ENCODE measurements at regions not wholly inside any gene's neighbourhood (a gene's known extent, or its start where the extent isn't known, plus 50 kb on each side); places are given as distances from the start of the nearest gene placed in this dataset.
"Not testable (repeated sequence)": the region's sequence is repeated elsewhere in the genome, so short reads cannot be mapped to it uniquely, and the experiment has no call there.

DNA sequence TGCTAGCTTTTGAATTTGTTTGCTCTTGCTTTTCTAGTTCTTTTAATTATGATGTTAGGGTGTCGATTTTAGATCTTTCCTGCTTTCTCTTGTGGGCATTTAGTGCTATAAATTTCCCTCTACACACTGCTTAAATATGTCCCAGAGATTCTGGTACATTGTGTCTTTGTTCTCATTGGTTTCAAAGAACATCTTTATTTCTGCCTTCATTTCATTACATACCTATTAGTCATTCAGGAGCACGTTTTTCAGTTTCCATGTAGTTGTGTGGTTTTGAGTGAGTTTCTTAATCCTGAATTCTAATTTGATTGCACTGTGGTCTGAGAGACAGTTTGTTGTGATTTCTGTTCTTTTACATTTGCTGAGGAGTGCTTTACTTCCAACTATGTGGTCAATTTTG lies 51.2 kb upstream of the MB21D2 start:
- DNase-seq; H3K4me1 Mint-ChIP-seq (ENCODE audit: low read depth); H3K27me3 Mint-ChIP-seq; H3K36me3 Mint-ChIP-seq; H3K4me3 Mint-ChIP-seq; CTCF ChIA-PET; intact Hi-C loops (cut with micrococcal nuclease); H3K27ac Mint-ChIP-seq; POLR2A ChIA-PET; H3K9me3 Mint-ChIP-seq: not testable (repeated sequence)

DNA sequence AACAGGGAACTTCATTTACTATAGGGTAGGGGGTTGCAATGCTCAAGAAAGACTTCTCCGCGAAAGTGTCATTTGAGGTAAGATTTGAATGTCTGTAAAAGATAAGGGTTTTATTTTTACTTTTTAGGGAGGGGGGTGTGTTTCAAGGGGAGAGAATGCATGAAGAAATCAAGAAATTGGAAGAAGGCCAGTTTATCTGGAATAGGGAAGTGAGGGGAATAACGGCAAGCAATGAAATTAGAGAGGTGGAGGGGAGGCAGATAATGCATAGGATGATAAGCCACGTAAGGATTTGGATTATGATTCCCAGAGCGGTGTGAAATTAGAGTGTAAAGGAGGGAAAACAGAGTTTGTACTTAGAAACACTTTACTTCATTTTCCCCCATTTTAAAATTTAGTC lies 63.0 kb upstream of the MB21D2 start:
- intact Hi-C loops (cut with micrococcal nuclease) = no loop called here
- Mint-ChIP-seq H3K9me3 (peaks cover 5% of the 10 kb centered on the region), H3K36me3 (no peaks in the 10 kb centered on the region), H3K27me3 (no peaks in the 10 kb centered on the region), H3K4me3 (no peak overlapping the region), H3K27ac (no peak overlapping the region), H3K4me1 (ENCODE audit: low read depth) (no peaks in the 10 kb centered on the region)
- ChIA-PET POLR2A (no interaction called here), CTCF (no interaction called here)
- no peak for DNase-seq

DNA sequence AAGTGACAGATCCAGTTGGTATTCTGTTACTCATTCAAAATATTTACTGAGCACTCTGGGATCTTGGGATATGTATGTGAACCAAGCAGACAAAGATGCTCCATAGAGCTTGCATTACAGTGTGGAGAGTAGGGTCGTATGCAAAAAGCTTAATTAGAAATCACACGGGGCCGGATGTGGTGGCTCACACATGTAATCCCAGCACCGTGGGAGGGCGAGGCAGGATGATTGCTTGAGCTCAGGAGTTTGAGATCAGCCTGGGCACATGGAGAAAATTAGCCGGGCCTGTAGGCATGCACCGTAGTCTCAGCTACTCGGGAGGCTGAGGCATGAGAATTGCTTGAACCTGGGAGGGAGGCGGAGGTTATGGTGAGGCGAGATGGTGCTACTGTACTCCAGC lies 68.7 kb upstream of the MB21D2 start:
- intact Hi-C loops (cut with micrococcal nuclease) = no loop called here
- H3K9me3 Mint-ChIP-seq = no peaks in the 10 kb centered on the region
- H3K27ac Mint-ChIP-seq = no peak overlapping the region
- H3K36me3 Mint-ChIP-seq = no peaks in the 10 kb centered on the region
- no peak for DNase-seq
- ChIA-PET CTCF (no interaction called here), POLR2A (no interaction called here)
- H3K4me1 Mint-ChIP-seq (ENCODE audit: low read depth) = no peaks in the 10 kb centered on the region
- H3K27me3 Mint-ChIP-seq = no peaks in the 10 kb centered on the region
- no peak overlapping the region for H3K4me3 Mint-ChIP-seq

DNA sequence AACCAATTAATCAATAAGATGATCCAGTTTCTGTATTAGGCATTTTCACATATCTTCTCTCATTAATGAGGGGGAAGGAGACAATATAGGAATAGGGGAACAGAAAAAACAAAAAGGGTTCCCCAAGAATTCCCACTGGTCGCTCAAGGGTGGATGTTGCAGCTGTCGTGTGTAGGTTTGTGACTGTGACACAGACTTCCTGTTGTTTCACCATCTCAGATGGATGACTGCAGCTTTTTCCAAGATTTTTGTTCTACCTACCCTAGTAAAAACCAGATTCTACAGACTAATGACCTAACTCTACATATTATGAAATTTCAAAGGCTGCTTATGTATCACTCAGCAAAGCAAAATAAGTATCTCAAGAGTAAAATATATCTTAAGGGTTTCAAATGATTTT lies 73.7 kb upstream of the MB21D2 start:
- Mint-ChIP-seq H3K4me1 (ENCODE audit: low read depth) (peaks cover 6% of the 10 kb centered on the region), H3K4me3 (no peak overlapping the region), H3K36me3 (no peaks in the 10 kb centered on the region), H3K27me3 (no peaks in the 10 kb centered on the region), H3K9me3 (no peaks in the 10 kb centered on the region), H3K27ac (no peak overlapping the region)
- intact Hi-C loops (cut with micrococcal nuclease) = no loop called here
- POLR2A ChIA-PET = no interaction called here
- CTCF ChIA-PET = no interaction called here
- no peak for DNase-seq

DNA sequence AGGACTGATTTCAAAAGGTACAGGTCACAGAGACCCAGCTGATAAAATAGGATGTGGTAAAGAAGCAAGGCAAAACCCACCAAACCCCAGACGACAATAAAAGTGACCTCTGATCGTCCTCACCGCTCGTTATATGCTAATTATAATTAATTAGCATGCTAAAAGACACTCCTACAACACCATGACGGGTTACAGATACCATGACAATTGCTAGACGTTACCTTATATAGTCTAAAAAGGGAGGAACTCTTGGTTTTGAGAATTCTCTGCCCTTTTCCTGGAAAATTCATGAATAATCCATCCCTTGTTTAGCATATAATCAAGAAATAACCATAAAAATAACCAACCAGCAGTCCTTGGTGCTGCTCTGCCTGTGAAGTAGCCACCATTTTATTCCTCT lies 74.7 kb upstream of the MB21D2 start:
- Mint-ChIP-seq H3K4me1 (ENCODE audit: low read depth) (peaks cover 6% of the 10 kb centered on the region), H3K9me3 (no peaks in the 10 kb centered on the region), H3K4me3 (no peak overlapping the region), H3K36me3 (no peaks in the 10 kb centered on the region), H3K27ac (no peak overlapping the region), H3K27me3 (no peaks in the 10 kb centered on the region)
- ChIA-PET POLR2A (no interaction called here), CTCF (no interaction called here)
- intact Hi-C loops (cut with micrococcal nuclease) = no loop called here
- no peak for DNase-seq

DNA sequence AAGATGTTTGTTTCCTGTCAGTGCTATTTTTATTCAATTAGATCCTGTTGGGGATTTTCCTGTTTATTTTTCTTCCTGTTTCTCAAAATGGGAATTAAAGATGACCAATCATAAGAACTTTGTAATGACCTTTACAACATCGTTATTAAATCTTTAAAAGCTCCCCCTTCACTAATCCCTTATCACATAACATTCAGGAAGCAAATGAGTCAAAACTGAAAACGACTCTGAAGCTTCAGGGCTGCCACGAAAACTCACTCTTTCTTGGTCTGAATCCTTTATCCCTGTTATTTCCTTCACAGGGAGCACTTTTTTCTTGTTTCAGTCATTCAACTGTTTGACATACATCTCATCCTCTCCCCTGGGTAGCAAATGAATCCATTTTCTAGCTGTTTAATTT lies 75.8 kb upstream of the MB21D2 start:
- no peaks in the 10 kb centered on the region for H3K9me3 Mint-ChIP-seq
- H3K27me3 Mint-ChIP-seq = no peaks in the 10 kb centered on the region
- H3K4me1 Mint-ChIP-seq (ENCODE audit: low read depth) = peaks cover 6% of the 10 kb centered on the region
- intact Hi-C loops (cut with micrococcal nuclease) = no loop called here
- no peak for DNase-seq
- POLR2A ChIA-PET = no interaction called here
- H3K4me3 Mint-ChIP-seq = no peak overlapping the region
- CTCF ChIA-PET = no interaction called here
- no peak overlapping the region for H3K27ac Mint-ChIP-seq
- no peaks in the 10 kb centered on the region for H3K36me3 Mint-ChIP-seq

DNA sequence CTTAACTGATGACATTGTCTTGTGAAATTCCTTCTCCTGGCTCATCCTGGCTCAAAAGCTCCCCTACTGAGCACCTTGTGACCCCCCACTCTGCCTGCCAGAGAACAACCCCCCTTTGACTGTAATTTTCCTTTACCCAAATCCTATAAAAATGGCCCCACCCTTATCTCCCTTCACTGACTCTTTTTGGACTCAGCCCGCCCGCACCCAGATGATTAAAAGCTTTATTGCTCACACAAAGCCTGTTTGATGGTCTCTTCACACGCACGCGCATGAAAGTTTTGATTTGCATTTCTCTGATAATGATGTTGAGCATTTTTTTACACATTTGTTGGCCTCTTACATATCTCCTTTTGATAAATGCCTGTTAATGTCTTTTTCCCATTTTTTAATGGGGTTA lies 83.5 kb upstream of the MB21D2 start:
- H3K4me1 Mint-ChIP-seq (ENCODE audit: low read depth); intact Hi-C loops (cut with micrococcal nuclease); H3K9me3 Mint-ChIP-seq; POLR2A ChIA-PET; DNase-seq; H3K27ac Mint-ChIP-seq; H3K27me3 Mint-ChIP-seq; H3K36me3 Mint-ChIP-seq; H3K4me3 Mint-ChIP-seq; CTCF ChIA-PET: not testable (repeated sequence)

DNA sequence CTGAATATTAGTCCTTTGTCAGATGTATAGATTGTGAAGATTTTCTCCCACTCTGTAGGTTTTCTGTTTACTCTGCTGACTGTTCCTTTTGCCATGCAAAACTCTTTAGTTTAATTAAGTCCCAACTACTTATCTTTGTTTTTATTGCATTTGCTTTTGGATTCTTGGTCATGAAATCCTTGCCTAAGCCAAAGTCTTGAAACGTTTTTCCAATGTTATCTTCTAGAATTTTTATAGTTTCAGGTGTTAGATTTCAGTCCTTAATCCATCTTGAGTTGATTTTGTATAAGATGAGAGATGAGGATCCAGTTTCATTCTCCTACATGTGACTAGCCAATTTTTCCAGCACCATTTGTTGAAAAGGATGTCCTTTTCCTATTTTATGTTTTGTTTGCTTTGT lies 86.0 kb upstream of the MB21D2 start:
- H3K36me3 Mint-ChIP-seq; CTCF ChIA-PET; H3K27me3 Mint-ChIP-seq; H3K27ac Mint-ChIP-seq; DNase-seq; H3K4me3 Mint-ChIP-seq; H3K4me1 Mint-ChIP-seq (ENCODE audit: low read depth); H3K9me3 Mint-ChIP-seq; POLR2A ChIA-PET; intact Hi-C loops (cut with micrococcal nuclease): not testable (repeated sequence)

DNA sequence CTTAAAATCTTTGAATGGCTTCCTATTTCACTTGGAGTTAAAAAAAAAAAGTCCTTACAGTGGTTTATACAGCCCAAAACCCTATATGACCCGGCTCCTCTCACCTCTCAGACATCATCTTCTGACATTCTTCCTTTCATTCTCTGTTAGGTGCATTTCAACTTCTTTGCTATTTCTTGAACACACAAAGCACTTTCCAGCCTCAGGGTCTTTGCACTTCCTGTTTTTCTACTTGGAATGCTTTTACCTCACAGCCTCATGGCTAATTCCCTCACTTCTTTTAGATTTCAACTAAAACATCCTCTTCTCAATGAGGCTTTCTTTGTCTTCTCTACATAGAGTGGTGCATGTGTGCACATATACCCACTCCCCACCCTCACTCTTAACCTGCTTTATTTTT lies 91.0 kb upstream of the MB21D2 start:
- no peak for DNase-seq
- Mint-ChIP-seq H3K27me3 (no peaks in the 10 kb centered on the region), H3K4me1 (ENCODE audit: low read depth) (peaks cover 10% of the 10 kb centered on the region), H3K4me3 (no peak overlapping the region), H3K9me3 (peaks cover 15% of the 10 kb centered on the region), H3K27ac (no peak overlapping the region), H3K36me3 (no peaks in the 10 kb centered on the region)
- intact Hi-C loops (cut with micrococcal nuclease) = no loop called here
- CTCF ChIA-PET = no interaction called here
- POLR2A ChIA-PET = no interaction called here

DNA sequence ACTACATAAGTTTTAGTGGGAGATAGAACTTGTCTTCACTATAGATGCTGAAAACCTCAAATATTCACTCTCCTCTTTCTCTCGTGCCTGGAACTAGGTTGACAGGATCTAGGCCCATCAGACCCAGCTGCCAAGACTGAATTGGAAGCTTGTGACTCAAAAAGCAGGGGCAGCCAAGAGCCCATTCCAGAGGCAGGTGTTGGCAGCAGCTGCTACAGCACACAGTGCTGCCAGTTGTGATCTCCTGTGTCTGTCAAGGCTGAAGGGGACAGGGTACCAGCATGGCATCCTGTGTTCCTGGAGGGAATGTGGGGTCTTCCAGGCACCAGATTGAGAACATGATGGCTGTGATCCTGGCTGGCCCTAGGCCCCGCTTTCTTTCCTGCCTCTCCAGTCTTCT lies 92.5 kb upstream of the MB21D2 start:
- Mint-ChIP-seq H3K36me3 (no peaks in the 10 kb centered on the region), H3K27ac (no peak overlapping the region), H3K9me3 (peaks cover 19% of the 10 kb centered on the region), H3K27me3 (no peaks in the 10 kb centered on the region), H3K4me3 (no peak overlapping the region), H3K4me1 (ENCODE audit: low read depth) (peaks cover 10% of the 10 kb centered on the region)
- intact Hi-C loops (cut with micrococcal nuclease) = no loop called here
- CTCF ChIA-PET = interaction anchor here (0.8 kb wide), 1 partner anchor 31 kb away, joined by 3 read pairs; no protein-coding TSS in a partner anchor
- DNase-seq = no peak
- POLR2A ChIA-PET = no interaction called here

DNA sequence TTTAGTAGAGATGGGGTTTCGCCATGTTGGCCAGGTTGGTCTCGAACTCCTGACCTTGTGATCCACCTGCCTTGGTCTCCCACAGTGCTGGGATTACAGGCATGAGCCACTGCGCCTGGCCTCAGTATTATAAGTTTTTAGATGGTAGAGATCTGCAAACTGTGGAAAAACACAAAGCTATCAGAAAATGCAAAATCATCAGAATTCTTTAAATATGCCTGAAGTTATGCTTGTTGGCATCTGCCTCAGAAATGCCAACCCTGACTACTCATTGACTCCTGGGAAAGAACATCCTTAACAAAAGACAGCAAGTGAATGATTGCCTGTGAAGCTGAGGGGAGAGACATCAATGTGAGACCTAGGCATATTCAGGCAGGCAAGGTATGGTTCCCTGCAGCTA lies 94.3 kb upstream of the MB21D2 start:
- ChIA-PET CTCF (no interaction called here), POLR2A (no interaction called here)
- Mint-ChIP-seq H3K4me1 (ENCODE audit: low read depth) (peaks cover 5% of the 10 kb centered on the region), H3K9me3 (peaks cover 19% of the 10 kb centered on the region), H3K36me3 (no peaks in the 10 kb centered on the region), H3K27me3 (no peaks in the 10 kb centered on the region), H3K4me3 (no peak overlapping the region), H3K27ac (no peak overlapping the region)
- no peak for DNase-seq
- intact Hi-C loops (cut with micrococcal nuclease) = no loop called here

DNA sequence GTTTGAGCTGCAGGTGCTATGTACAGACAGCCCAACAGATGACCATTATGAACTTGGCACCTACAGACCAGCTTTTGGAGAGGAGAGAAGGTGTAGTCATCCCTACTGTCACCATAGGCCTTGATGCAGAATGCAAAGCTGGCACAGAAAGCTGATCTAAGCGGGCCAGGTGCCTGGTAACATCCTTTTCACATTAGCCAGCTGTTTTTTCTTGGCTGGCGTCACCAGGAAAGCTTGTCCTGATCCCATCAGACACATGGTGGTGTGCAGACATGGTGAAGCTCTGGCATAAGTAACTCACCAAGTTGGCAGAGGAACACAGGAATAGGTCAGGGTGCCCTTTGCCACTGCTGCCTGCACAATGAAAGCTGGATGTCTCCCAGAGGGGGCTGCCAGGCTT lies 97.2 kb upstream of the MB21D2 start:
- Mint-ChIP-seq H3K36me3 (no peaks in the 10 kb centered on the region), H3K27me3 (peaks cover 3% of the 10 kb centered on the region), H3K4me3 (no peak overlapping the region), H3K27ac (no peak overlapping the region), H3K9me3 (peaks cover 19% of the 10 kb centered on the region), H3K4me1 (ENCODE audit: low read depth) (no peaks in the 10 kb centered on the region)
- POLR2A ChIA-PET = no interaction called here
- no peak for DNase-seq
- intact Hi-C loops (cut with micrococcal nuclease) = no loop called here
- CTCF ChIA-PET = interaction anchor here (0.8 kb wide), 1 partner anchor 26 kb away, joined by 3 read pairs; no protein-coding TSS in a partner anchor

DNA sequence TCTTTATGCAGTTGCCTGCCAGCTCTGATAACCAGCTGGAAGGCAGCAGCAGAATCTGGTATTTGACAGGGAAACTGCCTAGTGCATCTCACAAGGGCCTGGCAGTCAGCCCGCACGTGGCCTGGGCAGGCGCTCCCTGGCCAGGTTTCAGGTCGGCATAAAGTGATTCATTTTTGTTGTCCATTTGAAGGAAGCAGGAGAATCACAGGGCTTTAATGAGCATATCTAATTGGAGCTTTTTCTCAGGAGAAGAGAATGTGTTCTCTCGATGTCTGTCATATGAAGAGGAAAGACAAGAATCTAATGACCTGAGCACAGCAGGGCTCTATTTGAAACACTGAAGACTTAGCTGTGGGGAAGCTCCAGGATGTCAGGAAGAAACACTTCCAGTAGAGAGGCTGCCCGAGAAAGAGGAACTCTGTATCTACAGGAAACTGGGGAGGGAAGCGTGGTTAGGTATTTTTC lies 98.8 kb upstream of the MB21D2 start:
- peaks cover 19% of the 10 kb centered on the region for H3K9me3 Mint-ChIP-seq
- ChIA-PET POLR2A (no interaction called here), CTCF (no interaction called here)
- no peak for DNase-seq
- H3K27me3 Mint-ChIP-seq = peaks cover 3% of the 10 kb centered on the region
- H3K36me3 Mint-ChIP-seq = no peaks in the 10 kb centered on the region
- H3K27ac Mint-ChIP-seq = no peak overlapping the region
- intact Hi-C loops (cut with micrococcal nuclease) = no loop called here
- no peak overlapping the region for H3K4me3 Mint-ChIP-seq
- no peaks in the 10 kb centered on the region for H3K4me1 Mint-ChIP-seq (ENCODE audit: low read depth)

DNA sequence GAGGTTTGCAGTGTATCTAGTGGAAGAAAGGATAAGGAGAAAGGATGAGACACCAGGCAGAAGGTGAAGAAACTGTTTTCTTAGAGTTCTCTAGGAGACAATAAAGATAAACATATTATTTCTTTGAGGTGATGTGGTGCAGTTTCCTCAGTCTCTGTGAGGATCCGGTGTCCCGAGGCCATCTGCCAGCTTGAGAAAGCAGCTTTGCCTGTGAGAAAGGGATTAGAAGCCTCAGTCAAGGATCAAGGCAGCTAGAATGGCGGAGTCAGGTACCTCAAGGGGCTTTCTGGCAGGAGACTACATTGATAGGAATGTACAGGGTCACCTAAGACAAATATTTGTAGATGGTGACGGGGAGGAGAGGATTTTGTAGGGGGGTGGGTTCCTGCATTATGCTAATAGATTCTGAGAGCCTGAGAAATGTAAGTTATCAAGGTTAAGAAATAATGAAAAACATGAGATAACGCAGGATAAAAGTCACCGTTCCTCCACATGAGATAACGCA lies 103.9 kb upstream of the MB21D2 start:
- DNase-seq = no peak
- POLR2A ChIA-PET = no interaction called here
- Mint-ChIP-seq H3K9me3 (no peaks in the 10 kb centered on the region), H3K27me3 (peaks cover 3% of the 10 kb centered on the region), H3K36me3 (no peaks in the 10 kb centered on the region), H3K4me3 (no peak overlapping the region), H3K27ac (no peak overlapping the region), H3K4me1 (ENCODE audit: low read depth) (no peaks in the 10 kb centered on the region)
- CTCF ChIA-PET = no interaction called here
- intact Hi-C loops (cut with micrococcal nuclease) = no loop called here
